Testis (tissue), 2 donors: ENCODE measurements at regions not wholly inside any gene's neighbourhood (a gene's known extent, or its start where the extent isn't known, plus 50 kb on each side); places are given as distances from the start of the nearest gene placed in this dataset.

ENCODE experiments used
- DNase-seq: peaks from one replicate; pipeline ENCODE4 v3.0.0-alpha.2; 2019
- H3K27ac ChIP-seq, 2 donors: fragments of 200-600 bp; sonication (generic); one replicate each; pipeline ENCODE4 v1.5.1; 2019
- H3K27me3 ChIP-seq: fragments of 200-600 bp; sonication (generic); one replicate; pipeline ENCODE4 v1.5.1; 2019
- H3K36me3 ChIP-seq: fragments of 200-600 bp; sonication (generic); one replicate; pipeline ENCODE4 v1.5.1; 2017; ENCODE audit warnings: low read depth; ENCODE audit errors: missing control alignments
- H3K4me1 ChIP-seq: fragments of 200-600 bp; sonication (generic); one replicate; pipeline ENCODE4 v1.5.1; 2019
- H3K4me3 ChIP-seq, 2 donors: fragments of 200-600 bp; sonication (generic); one replicate each; pipeline ENCODE4 v1.5.1; 2017 to 2019
- H3K9me3 ChIP-seq: fragments of 200-600 bp; sonication (generic); one replicate; pipeline ENCODE4 v1.5.1; 2017
- POLR2A ChIP-seq: fragments of 450-650 bp; IDR thresholded peaks from one replicate; pipeline ENCODE4 v1.6.1; 2017; ENCODE audit warnings: antibody characterized with exemption, mild to moderate bottlenecking, moderate library complexity
- WGBS, 2 donors: methylation state at CpG; one replicate each; pipeline ENCODE4 v1.1.5; 2018; 5-methylcytosine and 5-hydroxymethylcytosine counted together
- intact Hi-C: fragments of 100-400 bp; cut with DNase I; formaldehyde crosslinking; loops from one replicate; pipeline ENCODE4 v1.15.1; 2023; ENCODE audit warnings: low total_unique reads
- TF ChIP-seq, protein P1 (sequence below), 3 experiments: fragments of 450-650 bp in 2 of 3; fragments of 200-600 bp in 1 of 3; sonication (generic) in 1 of 3; IDR thresholded peaks; one replicate each; pipeline ENCODE4 v1.5.1; 2016 to 2019; ENCODE audit warnings: antibody characterized with exemption in 3 of 3, mild to moderate bottlenecking in 2 of 3, moderate library complexity in 1 of 3

GRCh38 chr2:37526856-37527255 is 144.6 kb downstream of the CDC42EP3 start:
- intact Hi-C loops: no loop called here
- Histone ChIP-seq H3K4me1 (peaks cover 2% of the 10 kb centered on the region), H3K27me3 (no peaks in the 10 kb centered on the region), H3K9me3 (no peaks in the 10 kb centered on the region), H3K4me3 (no peak overlapping the region), H3K36me3 (no peaks in the 10 kb centered on the region), H3K27ac (no peak overlapping the region)
- DNase-seq: no peak
- no peak for TF ChIP-seq POLR2A
- TF ChIP-seq, protein P1, sequence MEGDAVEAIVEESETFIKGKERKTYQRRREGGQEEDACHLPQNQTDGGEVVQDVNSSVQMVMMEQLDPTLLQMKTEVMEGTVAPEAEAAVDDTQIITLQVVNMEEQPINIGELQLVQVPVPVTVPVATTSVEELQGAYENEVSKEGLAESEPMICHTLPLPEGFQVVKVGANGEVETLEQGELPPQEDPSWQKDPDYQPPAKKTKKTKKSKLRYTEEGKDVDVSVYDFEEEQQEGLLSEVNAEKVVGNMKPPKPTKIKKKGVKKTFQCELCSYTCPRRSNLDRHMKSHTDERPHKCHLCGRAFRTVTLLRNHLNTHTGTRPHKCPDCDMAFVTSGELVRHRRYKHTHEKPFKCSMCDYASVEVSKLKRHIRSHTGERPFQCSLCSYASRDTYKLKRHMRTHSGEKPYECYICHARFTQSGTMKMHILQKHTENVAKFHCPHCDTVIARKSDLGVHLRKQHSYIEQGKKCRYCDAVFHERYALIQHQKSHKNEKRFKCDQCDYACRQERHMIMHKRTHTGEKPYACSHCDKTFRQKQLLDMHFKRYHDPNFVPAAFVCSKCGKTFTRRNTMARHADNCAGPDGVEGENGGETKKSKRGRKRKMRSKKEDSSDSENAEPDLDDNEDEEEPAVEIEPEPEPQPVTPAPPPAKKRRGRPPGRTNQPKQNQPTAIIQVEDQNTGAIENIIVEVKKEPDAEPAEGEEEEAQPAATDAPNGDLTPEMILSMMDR (IDR thresholded peaks at IDR 0.05): no peak

DNA sequence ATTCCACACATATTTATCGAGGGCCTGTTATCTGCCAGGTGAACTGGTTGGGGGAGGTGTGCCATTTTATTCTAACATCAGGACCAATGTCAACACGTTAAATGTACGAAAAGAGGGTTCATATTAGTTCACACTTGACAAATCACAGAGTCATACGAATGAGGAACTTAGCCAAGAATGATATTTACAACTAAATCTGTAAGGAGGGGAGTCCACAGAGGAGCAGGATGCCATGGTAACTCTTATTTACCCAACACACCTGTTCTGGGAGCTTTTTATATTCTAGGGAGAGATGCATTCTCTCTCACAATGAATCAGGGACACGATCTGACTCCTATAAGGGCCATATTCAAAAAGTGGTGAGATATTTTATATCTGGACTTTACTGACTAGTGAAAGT is 144.1 kb downstream of the CDC42EP3 start:
- TF ChIP-seq, protein P1 (IDR thresholded peaks at IDR 0.05): no peak
- TF ChIP-seq POLR2A: no peak
- no peaks in the 10 kb centered on the region for H3K9me3 ChIP-seq
- no peak overlapping the region for H3K27ac ChIP-seq
- H3K36me3 ChIP-seq: no peaks in the 10 kb centered on the region
- H3K4me3 ChIP-seq: no peak overlapping the region
- 76 to 85% methylated on average over 5 of the region's 5 CpGs for WGBS, 2 donors
- H3K4me1 ChIP-seq: no peaks in the 10 kb centered on the region
- H3K27me3 ChIP-seq: no peaks in the 10 kb centered on the region
- no peak for DNase-seq
- intact Hi-C loops: no loop called here

- Histone ChIP-seq H3K27ac (no peak overlapping the region), H3K4me3 (no peak overlapping the region), H3K4me1 (no peaks in the 10 kb centered on the region), H3K27me3 (no peaks in the 10 kb centered on the region), H3K36me3 (no peaks in the 10 kb centered on the region), H3K9me3 (no peaks in the 10 kb centered on the region)
- 90 to 96% methylated on average over 1 of the region's 1 CpG for WGBS, 2 donors
- TF ChIP-seq, protein P1 (IDR thresholded peaks at IDR 0.05): no peak
- TF ChIP-seq POLR2A: no peak
- intact Hi-C loops: no loop called here
- DNase-seq: no peak
Observed at GRCh38 chr2:37529830-37530415, 141.5 kb downstream of the CDC42EP3 start.

DNA sequence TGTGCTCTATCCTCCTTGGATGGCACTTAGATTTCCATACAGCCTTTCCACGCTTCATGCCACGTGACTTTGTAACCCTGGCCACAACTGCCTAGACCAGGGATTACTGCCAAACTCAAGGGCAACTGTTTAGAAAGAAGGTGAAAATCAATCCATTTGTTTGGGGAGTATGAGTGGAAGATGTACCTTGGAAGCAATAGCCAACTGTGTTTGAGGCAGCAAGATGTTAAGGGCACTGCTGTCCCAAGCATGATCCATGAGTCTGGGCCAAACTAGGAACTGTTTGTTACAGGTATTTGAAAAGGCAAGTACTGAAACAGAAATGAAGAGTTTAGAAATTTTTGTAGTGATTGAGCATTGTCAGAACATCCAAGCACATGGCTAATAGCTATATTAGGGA is 138.9 kb downstream of the CDC42EP3 start:
- TF ChIP-seq, protein P1 (IDR thresholded peaks at IDR 0.05): no peak
- no peak for TF ChIP-seq POLR2A
- WGBS, 2 donors: 95% methylated on average over 2 of the region's 2 CpGs
- H3K27me3 ChIP-seq: no peaks in the 10 kb centered on the region
- H3K4me3 ChIP-seq: no peak overlapping the region
- intact Hi-C loops: no loop called here
- no peaks in the 10 kb centered on the region for H3K4me1 ChIP-seq
- DNase-seq: no peak
- no peaks in the 10 kb centered on the region for H3K36me3 ChIP-seq
- no peak overlapping the region for H3K27ac ChIP-seq
- no peaks in the 10 kb centered on the region for H3K9me3 ChIP-seq

- no peak overlapping the region for H3K27ac ChIP-seq
- H3K36me3 ChIP-seq: no peaks in the 10 kb centered on the region
- H3K27me3 ChIP-seq: no peaks in the 10 kb centered on the region
- H3K9me3 ChIP-seq: no peaks in the 10 kb centered on the region
- DNase-seq: no peak
- TF ChIP-seq, protein P1 (IDR thresholded peaks at IDR 0.05): no peak
- TF ChIP-seq POLR2A: no peak
- intact Hi-C loops: no loop called here
- H3K4me1 ChIP-seq: no peaks in the 10 kb centered on the region
- no peak overlapping the region for H3K4me3 ChIP-seq
- 88 to 91% methylated on average over 5 of the region's 5 CpGs for WGBS, 2 donors
Observed at GRCh38 chr2:37537316-37537715, 134.1 kb downstream of the CDC42EP3 start.
